Iris pigment epithelial cell (primary cell): ENCODE measurements at regions not wholly inside any gene's neighbourhood (a gene's known extent, or its start where the extent isn't known, plus 50 kb on each side); places are given as distances from the start of the nearest gene placed in this dataset.

Experiments
- DNase-seq: peaks from one replicate; pipeline ENCODE4 v3.0.0-alpha.2; 2011; ENCODE audit warnings: low read depth

GRCh38 chr2:105621038-105621437, 123.7 kb upstream of the NCK2 start:
- no peak for DNase-seq

DNA sequence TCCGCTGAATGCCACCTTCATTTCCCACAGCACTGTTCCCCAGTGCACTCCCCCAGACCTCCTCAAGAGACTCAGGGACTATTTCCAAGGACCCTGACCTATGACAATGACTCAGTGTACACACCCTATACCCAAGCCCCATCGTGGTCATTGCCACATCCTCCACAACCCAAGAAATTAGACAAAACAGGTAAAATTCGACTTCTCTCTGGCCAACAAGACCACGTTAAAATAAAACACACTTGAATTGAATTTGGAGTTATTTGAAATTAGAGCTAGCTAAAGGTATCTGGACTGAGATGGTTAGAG, 126.4 kb upstream of the NCK2 start:
- DNase-seq = no peak

- no peak for DNase-seq
Measured at GRCh38 chr2:105617631-105618350, 126.9 kb upstream of the NCK2 start.

GRCh38 chr2:105615305-105615704, 129.4 kb upstream of the NCK2 start:
- no peak for DNase-seq

- no peak for DNase-seq
Measured at GRCh38 chr2:105611811-105612424, 132.8 kb upstream of the NCK2 start.

- no peak for DNase-seq
Measured at GRCh38 chr2:105611333-105611637, 133.4 kb upstream of the NCK2 start.

DNA sequence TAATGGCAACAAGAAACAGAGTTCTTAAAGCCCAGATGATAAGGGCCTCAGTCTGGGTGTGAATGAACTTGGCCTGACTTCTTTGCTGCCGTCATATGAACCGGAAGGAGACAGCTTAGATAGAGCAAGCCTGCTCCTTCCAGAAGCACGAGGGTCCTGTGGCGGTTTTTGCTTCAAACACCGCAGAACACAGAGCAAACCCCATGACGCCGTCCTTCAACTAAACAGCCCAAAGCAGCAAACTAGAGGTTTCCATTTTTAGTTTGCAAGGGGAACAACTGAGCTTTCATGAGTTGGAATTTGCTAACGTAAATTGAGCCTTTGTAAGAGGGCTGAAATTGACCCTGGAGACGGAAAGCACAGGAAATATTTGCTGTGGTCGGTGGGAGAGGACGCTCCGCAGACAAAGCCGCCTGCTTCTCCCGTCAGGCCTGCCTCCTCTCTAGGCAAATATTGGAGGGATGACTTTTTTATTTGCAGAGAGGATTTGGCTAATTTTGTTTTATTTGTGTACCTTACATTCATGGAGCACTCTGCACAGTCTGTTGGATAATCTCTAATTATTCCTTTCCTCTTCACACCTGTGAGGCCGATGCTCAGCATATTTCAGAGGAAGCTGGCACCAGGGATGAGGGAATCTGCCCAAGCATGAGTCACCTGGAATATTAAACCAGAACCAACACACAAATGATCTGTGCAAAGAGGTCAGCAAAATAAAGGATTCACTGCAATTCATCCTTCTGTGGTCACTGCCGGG, 134.0 kb upstream of the NCK2 start:
- DNase-seq = no peak

- DNase-seq = no peak
Measured at GRCh38 chr2:105609746-105610402, 134.8 kb upstream of the NCK2 start.

GRCh38 chr2:105607920-105608504, 136.7 kb upstream of the NCK2 start:
- DNase-seq = no peak

GRCh38 chr2:105606081-105606480, 138.6 kb upstream of the NCK2 start:
- no peak for DNase-seq

DNA sequence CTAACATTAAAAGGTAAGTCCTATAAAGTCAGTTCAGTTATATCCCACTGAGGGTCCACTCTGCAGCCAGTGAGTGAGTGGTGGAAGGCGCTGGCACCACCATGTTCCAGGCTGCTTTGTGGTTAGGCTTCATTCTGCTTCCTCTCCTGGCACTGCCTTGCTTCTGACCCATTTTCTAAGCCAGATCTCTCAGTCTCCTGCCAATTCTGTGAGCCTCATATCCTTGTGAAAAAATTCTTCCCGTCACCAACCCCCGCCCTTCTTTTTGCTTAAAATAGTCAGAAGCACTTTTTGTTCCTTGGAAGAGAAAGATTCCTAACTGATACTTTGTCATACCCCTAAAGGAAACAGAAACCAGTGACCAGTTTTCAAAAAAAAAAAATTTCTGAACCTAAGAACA, 139.8 kb upstream of the NCK2 start:
- peak; percentile 21 for DNase-seq

DNA sequence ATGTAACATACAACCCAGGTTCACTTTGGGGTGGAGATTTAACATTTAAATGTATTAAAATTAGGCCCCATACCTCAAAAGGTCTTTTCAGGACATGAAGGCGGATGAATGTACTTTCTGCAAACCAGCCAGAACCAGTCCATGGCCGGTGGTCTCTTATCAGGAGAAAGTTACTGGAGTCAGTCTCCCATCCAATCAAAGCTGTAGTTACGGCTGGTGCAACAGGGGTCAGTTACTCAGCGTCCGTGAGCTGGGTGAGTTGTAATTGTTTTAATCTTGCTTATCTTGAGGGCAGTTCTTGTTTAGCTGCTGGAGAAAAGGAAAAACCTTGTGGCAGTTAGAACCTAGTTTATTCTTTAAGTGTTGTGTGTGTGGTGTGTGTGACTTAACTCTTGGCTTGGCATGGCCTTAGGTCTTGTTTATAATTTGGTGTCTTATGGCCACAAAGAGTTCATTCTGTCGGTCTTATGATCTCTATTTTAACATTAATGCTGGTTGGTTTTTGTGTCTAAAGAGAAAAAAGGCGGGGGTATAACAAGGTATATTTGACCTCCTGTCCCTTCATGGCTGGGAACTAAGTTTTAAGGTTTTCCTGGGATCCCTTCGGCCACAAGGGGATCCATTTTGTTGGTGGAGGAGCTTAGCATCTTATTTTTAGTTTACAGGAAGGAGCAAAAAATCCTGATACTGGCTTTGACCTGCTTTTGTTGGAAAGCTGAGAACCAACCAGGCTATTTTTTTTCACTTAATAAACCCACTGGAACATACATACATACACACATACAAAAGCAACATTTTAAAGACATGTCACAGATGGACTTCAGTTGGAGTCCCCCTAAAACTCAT, 143.5 kb upstream of the NCK2 start:
- no peak for DNase-seq

GRCh38 chr2:105600602-105600948, 144.1 kb upstream of the NCK2 start:
- no peak for DNase-seq

GRCh38 chr2:105600037-105600442, 144.7 kb upstream of the NCK2 start:
- no peak for DNase-seq

DNA sequence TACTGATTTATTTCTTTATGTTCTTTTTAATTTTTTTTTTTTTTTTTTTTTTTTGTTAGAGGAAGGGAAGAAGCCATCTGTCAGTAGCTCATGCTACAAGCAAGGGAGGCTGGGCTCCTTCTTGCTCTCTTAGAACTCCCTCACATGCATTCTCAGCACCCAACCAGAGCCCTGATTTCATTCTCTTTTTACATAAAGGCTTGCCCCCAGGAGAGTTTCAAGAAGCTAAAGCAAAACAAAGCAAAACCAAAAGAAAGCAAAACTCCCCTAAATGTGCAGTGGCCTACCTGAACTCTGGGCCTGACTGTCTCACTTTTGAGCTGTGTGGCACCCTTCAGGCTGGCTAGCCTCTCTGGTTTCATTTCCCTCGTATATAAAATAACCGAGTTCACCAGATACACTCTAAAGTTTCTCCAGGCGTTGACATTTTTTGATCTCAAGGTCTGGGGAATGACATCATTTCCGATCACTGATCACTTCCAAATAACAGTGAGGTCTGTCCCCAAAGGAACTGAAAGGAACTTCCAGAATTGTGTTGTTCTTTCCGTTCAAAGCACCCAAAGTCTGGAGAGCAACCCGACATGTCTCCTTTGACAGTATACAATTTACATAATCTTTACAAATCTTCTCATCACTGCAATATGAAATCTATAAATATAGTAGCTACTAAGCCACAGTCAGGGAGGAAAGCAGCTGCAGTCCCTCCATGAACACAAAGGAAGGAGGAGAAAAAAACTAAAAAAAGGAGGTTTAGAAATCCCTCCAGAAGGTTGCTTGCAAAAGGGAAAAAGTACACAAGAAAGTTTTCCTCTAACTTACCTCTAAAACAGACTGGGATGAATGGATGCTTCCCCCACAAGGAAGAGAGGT, 145.6 kb upstream of the NCK2 start:
- DNase-seq = no peak

DNA sequence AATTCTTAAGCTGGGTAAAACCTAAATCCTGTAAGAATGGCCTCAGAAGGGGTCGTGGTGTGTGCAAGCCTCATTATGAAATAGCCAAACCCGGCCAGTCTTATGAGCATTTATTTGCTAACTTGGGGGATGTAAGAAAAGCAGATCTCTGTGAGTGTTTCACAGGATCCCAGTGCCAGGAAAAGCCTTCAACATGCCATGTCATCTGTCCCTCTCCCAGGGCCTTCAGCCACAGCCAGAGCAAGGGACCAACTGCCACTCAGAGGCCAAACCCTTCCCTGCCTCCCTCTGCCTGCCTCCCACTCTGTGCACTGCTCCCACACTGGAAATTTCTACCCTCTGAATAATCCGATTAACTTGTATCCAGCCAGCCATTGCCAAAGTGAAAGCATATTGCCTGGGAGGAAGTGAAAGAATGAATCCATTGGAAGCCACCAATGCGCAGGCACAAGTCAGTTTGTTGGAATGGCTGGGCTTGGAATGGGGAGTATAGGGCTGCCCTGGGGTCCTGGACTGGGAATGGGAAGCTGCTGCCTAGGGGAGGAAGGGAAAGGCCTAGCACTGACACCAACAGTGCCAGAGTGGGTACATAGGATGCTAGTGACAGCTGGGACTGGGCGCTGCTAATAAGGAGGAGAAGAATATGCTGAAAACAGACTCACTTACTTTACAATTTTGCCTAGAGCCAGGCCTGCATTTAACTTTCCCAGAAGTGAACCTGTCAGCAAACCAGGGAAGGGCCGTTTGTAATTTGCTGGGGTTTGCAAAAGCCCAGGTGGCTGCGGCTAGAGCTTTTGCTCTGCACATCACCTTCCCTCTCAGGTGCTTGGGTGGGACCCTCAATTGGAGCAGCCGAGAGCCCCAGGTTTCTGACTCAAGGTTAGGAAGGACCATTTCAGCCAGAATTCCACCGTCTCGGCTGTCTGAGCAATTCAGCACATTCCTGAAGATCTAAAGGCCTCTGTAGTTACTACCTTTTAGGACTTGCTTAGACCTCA, 146.6 kb upstream of the NCK2 start:
- DNase-seq = no peak

DNA sequence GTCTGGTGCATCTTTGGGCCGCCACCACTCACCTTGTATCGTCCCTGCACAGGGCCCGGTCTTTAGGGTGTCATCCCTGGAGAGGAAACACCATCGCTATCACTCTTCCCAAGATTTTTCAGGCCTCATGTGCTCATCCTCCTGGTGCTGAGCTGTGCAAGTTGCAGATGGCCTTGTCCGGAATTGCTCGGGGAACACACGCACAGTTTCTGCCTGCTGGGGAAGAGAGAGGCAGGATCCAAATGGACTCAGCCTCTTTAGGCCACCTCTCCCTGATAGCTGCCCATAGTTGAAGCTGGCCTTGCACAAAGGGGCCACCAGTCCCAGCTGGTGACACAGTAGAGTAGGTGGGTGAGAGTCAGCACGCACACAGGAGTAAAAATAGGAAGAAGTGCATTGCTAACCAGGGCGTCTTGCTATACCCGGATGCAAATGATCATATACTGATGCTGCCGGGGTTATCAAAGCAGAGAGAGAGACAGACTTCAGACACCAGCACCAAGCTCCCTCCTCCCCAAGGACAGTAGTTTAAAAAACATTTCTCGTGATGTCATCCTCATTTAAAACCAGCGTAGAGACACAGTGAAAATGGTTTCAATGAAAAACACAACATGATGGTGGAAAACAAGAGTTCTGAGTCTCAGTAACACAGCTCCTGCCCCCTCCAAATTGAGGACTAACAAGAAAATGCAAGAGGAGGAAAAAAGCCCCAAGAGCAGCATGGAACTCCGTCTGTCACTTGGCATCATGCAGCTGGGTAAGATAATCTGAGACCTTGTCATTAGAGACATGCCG, 147.5 kb upstream of the NCK2 start:
- no peak for DNase-seq

DNA sequence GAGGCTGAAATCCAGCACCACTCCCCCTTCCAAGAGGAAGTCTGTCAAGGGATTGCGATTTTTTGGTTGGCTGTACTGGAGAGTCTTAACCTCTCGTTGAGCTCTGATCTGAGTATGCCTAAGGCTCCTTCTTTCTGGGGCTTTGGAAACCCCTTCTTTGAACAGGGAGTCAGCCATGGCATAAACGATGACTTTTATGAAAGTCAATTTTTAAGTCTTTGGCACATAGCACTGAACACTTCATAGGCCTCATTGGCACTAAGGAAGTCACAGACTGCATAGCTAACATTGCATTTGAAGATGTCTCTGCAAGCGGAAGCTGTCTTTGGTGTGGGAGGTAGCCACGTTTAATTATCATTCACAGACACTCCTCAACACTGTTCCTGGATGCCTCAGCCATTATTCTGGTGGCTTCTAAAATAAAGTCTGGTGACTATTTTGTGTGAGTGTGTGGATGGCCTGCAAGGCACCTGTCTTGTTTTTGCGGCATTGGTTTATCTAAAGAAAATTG, 148.2 kb upstream of the NCK2 start:
- DNase-seq = no peak

DNA sequence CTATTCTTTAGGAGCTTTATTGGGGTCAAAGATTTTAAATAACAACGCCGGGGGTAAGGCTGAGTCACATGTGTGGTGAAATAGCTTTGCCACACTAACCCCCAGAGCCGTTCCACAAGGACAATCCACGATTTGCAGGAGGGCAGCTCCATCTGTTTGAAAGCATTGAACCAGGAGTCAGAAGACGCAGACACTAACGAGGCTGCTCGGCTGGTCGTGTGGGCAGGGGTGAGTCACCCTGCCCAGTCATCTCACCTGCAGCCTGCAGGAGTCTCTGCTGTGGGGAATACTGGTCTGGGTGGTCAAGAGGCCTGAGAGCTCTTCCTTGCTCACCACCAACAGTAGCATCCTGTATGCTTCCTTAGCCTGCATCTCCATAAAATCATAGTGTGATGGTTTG, 149.2 kb upstream of the NCK2 start:
- no peak for DNase-seq
